HUES48 (cell line): ENCODE measurements at regions not wholly inside any gene's neighbourhood (a gene's known extent, or its start where the extent isn't known, plus 50 kb on each side); places are given as distances from the start of the nearest gene placed in this dataset.

ENCODE experiments used
- H3K27ac ChIP-seq: one replicate; pipeline ENCODE4 v1.7.0; 2013; ENCODE audit warnings: low read depth, low read length, inconsistent platforms
- H3K27me3 ChIP-seq: 2 replicates; pipeline ENCODE4 v1.6.1; 2013; ENCODE audit warnings: mild to moderate bottlenecking, low read length; ENCODE audit not compliant: control insufficient read depth, insufficient read depth
- H3K36me3 ChIP-seq: 2 replicates; pipeline ENCODE4 v1.6.1; 2013; ENCODE audit warnings: low read length; ENCODE audit not compliant: control insufficient read depth, insufficient read depth
- H3K4me1 ChIP-seq: 2 replicates; pipeline ENCODE4 v1.6.1; 2013; ENCODE audit warnings: mild to moderate bottlenecking, low read length; ENCODE audit not compliant: control insufficient read depth, insufficient read depth
- H3K4me3 ChIP-seq: 2 replicates; pipeline ENCODE4 v1.5.1; 2013; ENCODE audit warnings: mild to moderate bottlenecking, low read depth, low read length
- H3K9ac ChIP-seq: 2 replicates; pipeline ENCODE4 v1.6.1; 2013; ENCODE audit warnings: mild to moderate bottlenecking, low read depth, low read length, moderate library complexity
- H3K9me3 ChIP-seq: 2 replicates; pipeline ENCODE4 v1.6.1; 2013; ENCODE audit warnings: low read length; ENCODE audit not compliant: control insufficient read depth, insufficient read depth

DNA sequence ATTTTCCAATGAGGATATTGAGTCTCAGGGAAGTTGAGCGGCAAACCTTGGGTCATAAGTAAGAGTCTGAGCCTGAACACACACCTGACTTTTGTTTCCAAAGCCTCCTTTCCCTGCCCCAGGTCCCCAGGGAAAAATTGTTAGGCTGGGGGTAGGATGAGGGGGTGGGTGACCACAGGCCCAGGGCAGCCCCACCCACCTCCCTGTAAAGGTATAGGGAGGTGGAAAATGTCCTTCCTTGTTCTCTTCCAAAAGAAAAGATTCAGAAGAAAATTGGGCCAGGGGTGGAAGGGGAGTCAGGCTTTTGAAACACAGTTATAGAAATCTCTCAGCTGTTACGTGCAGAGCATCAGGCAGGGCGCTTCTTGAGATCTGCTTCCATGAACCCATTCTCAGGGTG lies 129.7 kb upstream of the NGF start:
- H3K9me3 ChIP-seq = no peaks in the 10 kb centered on the region
- no peak overlapping the region for H3K27ac ChIP-seq
- no peak overlapping the region for H3K4me3 ChIP-seq
- H3K27me3 ChIP-seq = no peaks in the 10 kb centered on the region
- H3K9ac ChIP-seq = no peak overlapping the region
- H3K36me3 ChIP-seq = no peaks in the 10 kb centered on the region
- peaks cover 4% of the 10 kb centered on the region; the same call in 1 of the 2 replicates for H3K4me1 ChIP-seq

DNA sequence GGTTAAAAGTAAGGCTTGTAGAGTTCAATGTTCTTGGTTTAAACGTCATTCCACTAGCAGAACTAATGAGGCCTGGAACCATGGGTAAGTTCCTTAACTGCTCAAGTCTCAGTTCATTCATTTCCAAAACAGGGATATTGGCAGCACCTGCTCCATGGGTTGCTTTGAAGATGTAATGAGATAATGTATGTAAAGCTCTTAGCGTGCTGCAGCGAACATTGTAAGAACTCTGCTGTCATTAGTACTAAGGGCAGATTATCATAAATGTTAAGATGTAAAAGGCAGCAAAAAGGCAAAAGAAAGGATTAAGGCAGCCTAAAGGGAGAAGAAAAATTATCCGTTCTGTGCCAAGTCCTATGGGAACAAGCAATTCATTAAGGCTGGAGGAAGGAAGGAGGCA lies 129.1 kb upstream of the NGF start:
- H3K9me3 ChIP-seq = no peaks in the 10 kb centered on the region
- H3K4me1 ChIP-seq = peaks cover 4% of the 10 kb centered on the region; the same call in 1 of the 2 replicates
- H3K4me3 ChIP-seq = no peak overlapping the region
- no peaks in the 10 kb centered on the region for H3K27me3 ChIP-seq
- no peak overlapping the region for H3K9ac ChIP-seq
- H3K27ac ChIP-seq = no peak overlapping the region
- no peaks in the 10 kb centered on the region for H3K36me3 ChIP-seq

- H3K4me3 ChIP-seq = no peak overlapping the region
- H3K4me1 ChIP-seq = peaks cover 4% of the 10 kb centered on the region; the same call in 1 of the 2 replicates
- no peaks in the 10 kb centered on the region for H3K36me3 ChIP-seq
- no peak overlapping the region for H3K27ac ChIP-seq
- H3K9ac ChIP-seq = no peak overlapping the region
- H3K27me3 ChIP-seq = no peaks in the 10 kb centered on the region
- no peaks in the 10 kb centered on the region for H3K9me3 ChIP-seq
These were observed 128.4 kb upstream of the NGF start for GRCh38 chr1:115466433-115466832.

GRCh38 chr1:115465802-115466363 lies 127.8 kb upstream of the NGF start:
- no peak overlapping the region for H3K27ac ChIP-seq
- no peaks in the 10 kb centered on the region for H3K27me3 ChIP-seq
- no peaks in the 10 kb centered on the region for H3K36me3 ChIP-seq
- H3K9me3 ChIP-seq = no peaks in the 10 kb centered on the region
- H3K4me3 ChIP-seq = no peak overlapping the region
- H3K4me1 ChIP-seq = peaks cover 4% of the 10 kb centered on the region; the same call in 1 of the 2 replicates
- no peak overlapping the region for H3K9ac ChIP-seq

DNA sequence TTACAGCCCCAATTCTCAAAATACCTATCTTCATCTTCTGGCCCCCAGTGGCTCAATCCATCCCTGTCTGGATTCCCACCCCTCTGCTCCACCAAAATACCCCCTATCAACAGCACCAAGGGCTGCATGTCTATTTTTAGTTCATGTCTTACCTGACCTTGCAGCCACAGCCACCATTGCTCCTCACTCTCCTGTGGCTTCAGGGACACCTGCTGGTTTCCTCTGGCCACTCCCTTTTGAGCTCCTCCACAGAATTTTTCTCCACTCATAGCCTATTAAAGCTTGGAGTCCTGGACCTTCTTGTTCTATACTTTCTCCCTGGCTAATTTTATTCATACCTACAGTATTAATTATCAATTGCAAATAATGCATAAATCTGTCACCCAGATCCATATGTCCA lies 125.3 kb upstream of the NGF start:
- no peak overlapping the region for H3K27ac ChIP-seq
- H3K9ac ChIP-seq = no peak overlapping the region
- no peaks in the 10 kb centered on the region for H3K27me3 ChIP-seq
- H3K36me3 ChIP-seq = no peaks in the 10 kb centered on the region
- no peaks in the 10 kb centered on the region for H3K4me1 ChIP-seq
- no peak overlapping the region for H3K4me3 ChIP-seq
- no peaks in the 10 kb centered on the region for H3K9me3 ChIP-seq

- no peaks in the 10 kb centered on the region for H3K27me3 ChIP-seq
- H3K4me1 ChIP-seq = no peaks in the 10 kb centered on the region
- H3K9me3 ChIP-seq = no peaks in the 10 kb centered on the region
- no peak overlapping the region for H3K27ac ChIP-seq
- no peak overlapping the region for H3K4me3 ChIP-seq
- no peaks in the 10 kb centered on the region for H3K36me3 ChIP-seq
- no peak overlapping the region for H3K9ac ChIP-seq
These were observed 124.6 kb upstream of the NGF start for GRCh38 chr1:115462566-115463076.

DNA sequence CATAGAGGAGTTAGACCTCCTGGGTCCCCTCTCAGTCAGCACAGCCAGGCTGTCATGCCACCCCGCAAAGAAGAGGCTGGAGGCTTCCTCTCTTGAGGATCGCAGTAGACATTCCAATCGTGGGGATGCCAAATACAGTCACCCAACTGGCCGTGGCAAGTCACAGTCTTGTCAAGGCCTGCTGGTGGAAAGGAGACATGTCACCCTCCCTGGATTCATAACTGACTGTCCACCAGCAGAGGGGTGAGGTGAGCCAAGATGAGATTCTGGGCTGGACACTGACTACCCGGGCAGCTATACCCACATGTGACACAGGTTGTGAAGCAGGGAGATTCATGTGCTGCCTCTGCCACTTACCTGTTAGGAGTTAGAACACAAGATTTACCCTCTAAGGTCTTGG lies 123.5 kb upstream of the NGF start:
- Histone ChIP-seq H3K4me3 (no peak overlapping the region), H3K4me1 (no peaks in the 10 kb centered on the region), H3K9me3 (no peaks in the 10 kb centered on the region), H3K27me3 (no peaks in the 10 kb centered on the region), H3K9ac (no peak overlapping the region), H3K27ac (no peak overlapping the region), H3K36me3 (no peaks in the 10 kb centered on the region)

DNA sequence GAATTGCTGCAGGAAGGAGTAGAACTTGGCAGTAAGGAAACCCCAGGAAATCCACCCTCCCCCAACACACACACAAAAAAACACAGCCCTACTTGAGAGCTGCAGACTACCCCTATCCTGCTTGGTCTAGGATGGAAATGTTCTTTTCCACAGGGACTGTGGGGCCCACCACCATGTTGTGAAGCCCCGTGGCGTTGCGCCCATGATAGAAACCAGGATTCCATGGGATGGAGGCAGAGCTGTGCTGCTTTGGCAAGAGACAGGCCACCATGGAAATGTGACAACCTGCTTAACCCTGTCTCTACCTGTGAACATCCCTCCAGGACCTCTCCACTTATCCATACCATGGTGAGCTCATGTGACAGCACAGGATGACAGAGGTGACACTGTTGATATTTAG lies 121.1 kb upstream of the NGF start:
- H3K36me3 ChIP-seq = no peaks in the 10 kb centered on the region
- H3K27ac ChIP-seq = no peak overlapping the region
- H3K9me3 ChIP-seq = no peaks in the 10 kb centered on the region
- H3K4me1 ChIP-seq = no peaks in the 10 kb centered on the region
- H3K4me3 ChIP-seq = no peak overlapping the region
- no peaks in the 10 kb centered on the region for H3K27me3 ChIP-seq
- no peak overlapping the region for H3K9ac ChIP-seq

DNA sequence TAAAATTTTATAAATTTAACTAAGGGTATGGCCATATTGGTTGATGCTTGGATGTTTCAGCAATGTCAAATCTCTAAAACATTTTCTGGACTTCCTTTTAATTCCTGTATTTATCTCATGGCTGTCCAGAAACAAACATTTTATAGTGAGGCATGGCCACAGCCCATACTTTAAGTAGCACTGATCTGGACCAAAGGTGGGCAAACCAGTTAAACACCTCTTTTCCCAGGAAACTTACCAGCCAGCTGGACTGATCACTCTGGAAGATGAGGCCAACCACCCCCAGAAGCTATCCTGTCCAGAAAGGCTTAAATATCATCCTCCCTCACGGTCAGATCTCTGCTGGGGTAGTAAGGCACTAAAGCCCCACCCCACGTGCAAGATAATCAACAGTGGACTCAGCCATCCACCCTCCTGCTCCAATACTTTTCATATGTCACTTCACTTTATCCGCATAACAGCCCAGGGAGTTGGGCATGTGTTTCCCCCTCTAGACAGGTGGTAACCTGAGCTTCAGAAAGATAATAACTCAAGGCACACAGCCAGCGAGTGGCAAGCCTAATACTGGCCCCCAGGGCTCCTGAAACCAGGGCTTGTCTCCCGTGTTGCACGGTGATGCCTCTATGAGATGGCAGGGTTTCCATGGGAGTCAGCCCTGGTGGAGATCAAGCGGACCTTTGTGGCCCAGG lies 120.5 kb upstream of the NGF start:
- Histone ChIP-seq H3K27me3 (no peaks in the 10 kb centered on the region), H3K27ac (no peak overlapping the region), H3K36me3 (no peaks in the 10 kb centered on the region), H3K4me1 (no peaks in the 10 kb centered on the region), H3K9me3 (no peaks in the 10 kb centered on the region), H3K9ac (no peak overlapping the region), H3K4me3 (no peak overlapping the region)

GRCh38 chr1:115457289-115457688 lies 119.2 kb upstream of the NGF start:
- H3K36me3 ChIP-seq = no peaks in the 10 kb centered on the region

GRCh38 chr1:115456441-115456961 lies 118.5 kb upstream of the NGF start:
- no peaks in the 10 kb centered on the region for H3K4me1 ChIP-seq

More at GRCh38 chr1:115457289-115457688, 119.2 kb upstream of the NGF start:
- Histone ChIP-seq H3K4me3 (no peak overlapping the region), H3K9me3 (no peaks in the 10 kb centered on the region), H3K4me1 (no peaks in the 10 kb centered on the region), H3K9ac (no peak overlapping the region), H3K27me3 (no peaks in the 10 kb centered on the region), H3K27ac (no peak overlapping the region)

More at GRCh38 chr1:115456441-115456961, 118.5 kb upstream of the NGF start:
- no peaks in the 10 kb centered on the region for H3K9me3 ChIP-seq
- H3K27ac ChIP-seq = no peak overlapping the region
- H3K9ac ChIP-seq = no peak overlapping the region
- H3K27me3 ChIP-seq = no peaks in the 10 kb centered on the region
- H3K4me3 ChIP-seq = no peak overlapping the region
- H3K36me3 ChIP-seq = no peaks in the 10 kb centered on the region
